ENCODE measurements at regions not wholly inside any gene's neighbourhood (a gene's known extent, or its start where the extent isn't known, plus 50 kb on each side); places are given as distances from the start of the nearest gene placed in this dataset.
"Not testable (repeated sequence)": the region's sequence is repeated elsewhere in the genome, so short reads cannot be mapped to it uniquely, and the experiment has no call there.

GRCh38 chr13:55038230-55038629 is 2009.6 kb downstream of the OLFM4 start:
- no peak for DNase-seq (ENCODE audit: low read depth)

- not testable (repeated sequence) for DNase-seq (ENCODE audit: low read depth)
Measured at GRCh38 chr13:55053891-55054550, 2025.4 kb downstream of the OLFM4 start.

GRCh38 chr13:55055666-55056065 is 2027.1 kb downstream of the OLFM4 start:
- not testable (repeated sequence) for DNase-seq (ENCODE audit: low read depth)

DNA sequence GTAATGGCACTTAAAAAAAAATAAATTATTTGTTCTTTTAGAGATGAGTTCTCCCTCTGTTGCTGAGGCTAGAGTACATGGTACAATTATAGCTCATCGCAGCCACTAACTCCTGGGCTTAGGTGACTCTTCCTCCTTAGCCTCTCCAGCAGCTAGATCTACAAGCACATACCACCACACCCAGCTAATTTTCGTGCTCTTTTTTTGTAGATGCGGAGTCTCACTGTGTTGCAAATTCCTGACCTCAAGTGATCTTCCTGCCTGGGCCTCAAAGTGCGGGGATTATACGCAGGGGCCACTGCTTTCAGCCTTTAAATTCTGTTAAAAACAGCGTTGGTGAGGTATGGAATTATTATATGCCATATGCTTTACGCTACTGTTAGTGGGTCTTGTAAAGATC is 2034.0 kb downstream of the OLFM4 start:
- no peak for DNase-seq (ENCODE audit: low read depth)

- DNase-seq (ENCODE audit: low read depth) = no peak
Measured at GRCh38 chr13:55067946-55068345, 2039.3 kb downstream of the OLFM4 start.

GRCh38 chr13:55069746-55070145 is 2041.1 kb downstream of the OLFM4 start:
- no peak for DNase-seq (ENCODE audit: low read depth)

GRCh38 chr13:55073000-55073399 is 2044.4 kb downstream of the OLFM4 start:
- no peak for DNase-seq (ENCODE audit: low read depth)

DNA sequence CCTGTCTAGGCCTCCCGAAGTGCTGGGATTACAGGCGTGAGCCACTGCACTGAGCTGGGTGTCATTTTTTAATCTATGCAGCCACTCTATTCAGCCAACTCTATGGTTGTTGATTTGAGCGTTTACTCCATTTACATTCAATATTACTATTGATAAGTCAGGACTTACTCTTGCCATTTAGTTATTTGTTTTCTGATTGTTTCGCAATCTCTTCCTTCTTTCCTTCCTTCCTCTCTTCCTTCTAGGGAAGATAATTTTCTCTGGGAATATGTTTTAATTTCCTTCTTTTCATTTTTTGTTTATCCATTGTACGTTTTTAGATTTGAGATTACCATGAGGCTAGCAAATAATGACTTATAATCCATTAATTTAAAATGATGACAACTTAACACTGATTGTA is 2056.0 kb downstream of the OLFM4 start:
- DNase-seq (ENCODE audit: low read depth) = no peak

DNA sequence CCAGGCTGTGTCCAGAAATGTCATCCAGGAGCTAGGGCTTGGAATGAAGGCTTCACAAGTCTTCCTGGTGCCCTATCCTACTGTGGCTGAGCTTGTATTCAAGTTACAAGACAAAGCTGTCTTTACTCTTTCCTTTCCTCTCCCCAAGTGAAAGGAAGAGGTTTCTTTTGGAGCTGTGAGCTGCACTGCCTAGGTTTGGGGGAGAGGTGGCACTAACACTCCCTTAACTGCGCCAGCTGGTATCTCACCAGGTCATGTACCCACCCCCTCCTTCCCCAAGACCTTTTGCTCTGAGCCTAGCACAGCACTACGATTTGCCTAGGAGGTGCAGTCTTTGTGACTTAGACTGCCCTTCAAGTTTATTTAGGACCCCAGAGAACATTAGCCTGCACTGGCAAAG is 2053.6 kb upstream of the PRR20A start:
- no peak for DNase-seq (ENCODE audit: low read depth)

DNA sequence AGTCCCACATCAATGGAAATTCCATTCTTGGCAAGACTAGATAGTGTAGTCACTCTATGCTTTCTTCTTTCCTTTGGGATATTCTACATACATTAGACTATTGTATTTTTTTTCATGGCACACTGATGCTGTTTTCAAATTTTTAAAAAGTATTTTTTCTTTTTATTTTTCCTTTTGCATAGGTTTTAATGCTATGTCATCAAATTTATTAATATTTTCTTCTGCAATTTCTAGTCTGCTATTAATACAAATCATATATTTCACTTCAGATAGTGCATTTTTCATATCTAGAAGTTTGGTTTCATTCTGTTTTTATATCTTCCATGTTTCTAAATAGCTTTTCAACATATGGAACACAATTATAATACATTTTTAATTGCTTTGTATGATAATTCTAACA is 2050.1 kb upstream of the PRR20A start:
- DNase-seq (ENCODE audit: low read depth) = no peak

DNA sequence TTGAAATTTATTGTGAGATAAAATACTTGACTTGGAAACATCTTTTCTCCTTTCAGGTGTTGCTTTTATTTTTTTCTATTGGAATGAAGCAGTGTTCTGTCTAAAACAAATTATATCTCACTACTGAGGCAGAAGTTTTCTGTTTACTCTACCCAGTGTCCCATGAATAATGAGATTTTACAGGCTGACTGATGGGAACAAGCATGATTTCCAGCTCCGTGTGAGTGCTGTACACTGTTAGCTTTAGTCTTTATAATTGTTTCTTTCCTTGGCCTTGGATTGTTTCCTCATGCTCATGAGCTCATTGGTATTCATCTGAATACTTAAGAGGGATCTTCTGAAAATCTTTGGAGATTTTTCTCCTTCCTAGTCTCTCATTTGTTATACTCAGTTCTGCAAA is 2049.5 kb upstream of the PRR20A start:
- DNase-seq (ENCODE audit: low read depth) = no peak

GRCh38 chr13:55106509-55106908 is 2034.2 kb upstream of the PRR20A start:
- no peak for DNase-seq (ENCODE audit: low read depth)

DNA sequence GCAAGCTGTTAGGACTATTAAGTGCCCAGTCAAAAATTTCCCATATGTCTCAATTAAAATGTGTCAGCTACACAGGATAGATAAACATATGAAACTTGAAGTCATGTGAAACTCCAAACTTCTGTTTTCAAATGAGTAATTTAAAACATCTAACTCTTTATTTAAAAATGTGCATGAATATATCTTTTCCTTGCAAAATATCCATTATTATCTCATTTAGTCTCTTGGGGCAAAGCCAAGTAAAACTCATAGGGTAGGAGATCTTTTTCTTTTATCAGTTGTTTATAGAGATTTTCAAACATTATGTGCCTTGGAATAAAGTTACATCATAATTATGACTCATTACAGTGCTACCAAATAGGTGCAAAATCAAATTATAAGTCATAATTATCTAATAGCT is 2020.1 kb upstream of the PRR20A start:
- no peak for DNase-seq (ENCODE audit: low read depth)

DNA sequence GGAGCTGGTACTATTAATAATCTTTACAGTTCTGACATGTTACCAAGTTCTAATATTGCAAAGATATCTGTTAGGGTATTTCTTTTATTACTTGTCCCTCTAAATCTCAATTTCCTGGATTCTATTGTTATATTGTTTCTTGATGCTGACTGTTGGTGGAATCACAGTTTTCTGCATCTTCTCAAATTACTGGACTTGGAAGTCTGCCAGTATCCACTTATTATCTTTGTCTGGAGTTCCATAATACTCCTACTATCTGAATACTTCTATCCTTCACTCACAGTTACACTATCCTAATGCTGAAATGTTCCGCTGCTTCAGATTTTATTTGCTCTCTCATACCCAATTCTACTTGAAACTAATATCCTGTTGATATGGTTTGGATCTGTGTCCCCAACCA is 1985.7 kb upstream of the PRR20A start:
- no peak for DNase-seq (ENCODE audit: low read depth)

GRCh38 chr13:55159765-55160164 is 1981.0 kb upstream of the PRR20A start:
- no peak for DNase-seq (ENCODE audit: low read depth)

- DNase-seq (ENCODE audit: low read depth) = no peak
Measured at GRCh38 chr13:55160867-55161266, 1979.9 kb upstream of the PRR20A start.

- not testable (repeated sequence) for DNase-seq (ENCODE audit: low read depth)
Measured at GRCh38 chr13:55178582-55178981, 1962.1 kb upstream of the PRR20A start.

DNA sequence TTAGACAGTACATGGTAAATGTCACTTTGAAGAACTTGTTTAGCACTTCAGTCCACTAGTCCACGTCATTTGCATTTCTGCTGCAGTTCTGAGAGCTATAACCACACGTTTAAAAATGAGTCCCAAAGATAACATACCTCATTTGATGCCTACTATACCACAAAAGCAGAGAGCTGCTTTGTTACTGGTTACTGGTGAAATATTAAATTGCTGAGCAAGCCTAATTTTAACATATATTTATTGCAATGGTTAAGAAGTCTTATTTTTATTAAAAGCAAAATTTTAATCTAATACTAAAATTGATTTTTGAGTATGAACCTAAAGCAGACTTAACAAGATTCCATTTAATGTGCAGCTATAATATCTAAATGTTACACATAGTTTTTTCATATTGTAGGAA is 1949.7 kb upstream of the PRR20A start:
- no peak for DNase-seq (ENCODE audit: low read depth)

DNA sequence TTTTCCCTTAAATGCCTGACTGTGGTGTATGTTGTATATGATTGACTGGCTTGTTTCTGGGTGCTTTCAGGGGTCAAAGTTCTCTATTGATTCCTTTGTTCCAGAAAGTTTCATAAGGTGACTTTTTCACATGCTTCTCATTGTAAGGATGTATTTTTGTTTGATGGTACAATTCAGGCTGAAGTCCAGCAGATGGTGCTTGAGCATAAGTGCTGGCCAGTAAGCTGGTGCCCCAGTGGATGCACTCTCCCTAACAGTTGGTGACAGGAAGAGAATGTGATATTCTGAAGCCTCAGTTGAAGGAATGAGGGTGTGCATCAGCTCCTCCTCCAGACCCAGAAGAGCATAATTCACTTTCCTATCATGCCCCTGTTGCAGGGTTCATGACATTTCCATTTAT is 1941.6 kb upstream of the PRR20A start:
- no peak for DNase-seq (ENCODE audit: low read depth)

GRCh38 chr13:55214841-55215345 is 1925.8 kb upstream of the PRR20A start:
- DNase-seq (ENCODE audit: low read depth) = no peak

DNA sequence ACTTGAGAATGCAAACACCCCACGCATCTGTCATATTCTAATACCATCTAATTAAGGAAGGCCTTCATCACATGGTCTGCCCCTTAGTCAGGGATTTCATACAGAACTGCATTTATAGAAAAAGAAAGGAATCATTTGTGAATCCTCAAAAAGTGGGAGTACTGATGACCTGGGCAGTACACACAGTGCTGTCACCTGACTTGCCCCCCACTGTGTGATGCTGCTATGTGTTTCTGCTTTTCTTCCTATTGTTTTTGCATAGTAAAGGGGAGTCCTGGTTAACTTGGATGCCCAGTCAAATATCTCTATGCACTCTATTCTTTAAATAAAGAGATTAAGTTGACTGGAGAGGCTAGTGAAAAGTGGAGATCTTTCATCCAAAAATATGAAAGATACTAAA is 1921.2 kb upstream of the PRR20A start:
- DNase-seq (ENCODE audit: low read depth) = no peak

GRCh38 chr13:55229906-55230569 is 1910.7 kb upstream of the PRR20A start:
- no peak for DNase-seq (ENCODE audit: low read depth)

DNA sequence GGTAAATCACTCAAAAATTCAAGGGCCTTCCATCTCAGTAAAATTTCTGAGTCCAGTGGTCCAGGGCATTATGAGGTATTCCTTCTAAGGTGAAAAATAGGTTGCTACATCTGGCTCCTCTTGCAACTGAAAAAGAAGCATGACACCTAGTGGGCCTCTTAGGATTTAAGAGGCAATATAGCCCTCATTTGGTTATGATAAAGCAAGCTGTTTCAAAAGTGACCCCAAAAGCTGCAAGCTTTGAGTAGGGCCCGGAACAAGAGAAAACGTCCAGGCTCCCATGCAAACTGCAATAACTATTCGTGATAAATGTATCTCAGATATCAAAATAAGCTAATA is 1910.2 kb upstream of the PRR20A start:
- no peak for DNase-seq (ENCODE audit: low read depth)

DNA sequence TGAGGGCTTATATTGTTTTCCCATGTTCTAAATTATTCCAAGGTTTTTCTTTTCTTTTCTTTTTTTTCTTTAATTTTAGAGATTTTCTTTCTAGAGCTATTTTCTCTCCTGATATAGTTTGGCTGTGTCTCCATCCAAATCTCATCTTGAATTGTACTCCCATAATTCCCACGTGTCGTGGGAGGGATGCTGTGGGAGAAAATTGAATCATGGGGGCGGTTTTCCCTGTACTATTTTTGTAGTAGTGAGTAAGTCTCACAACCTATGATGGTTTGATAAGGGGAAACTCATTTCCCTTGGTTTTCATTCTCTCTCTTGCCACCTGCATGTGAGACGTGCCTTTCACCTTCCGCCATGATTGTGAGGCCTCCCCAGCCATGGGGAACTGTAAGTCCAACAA is 1906.4 kb upstream of the PRR20A start:
- DNase-seq (ENCODE audit: low read depth) = no peak

All from activated gamma-delta T cell treated with anti-CD3 and anti-CD28 coated beads, Interleukin-2, amount 50 U/mL, for 16 hours (primary cell).